MM.1S (cell line): ENCODE measurements at regions not wholly inside any gene's neighbourhood (a gene's known extent, or its start where the extent isn't known, plus 50 kb on each side); places are given as distances from the start of the nearest gene placed in this dataset.
"Not testable (repeated sequence)": the region's sequence is repeated elsewhere in the genome, so short reads cannot be mapped to it uniquely, and the experiment has no call there.

ENCODE experiments used
- DNase-seq: peaks from one replicate; pipeline ENCODE4 v3.0.0-alpha.2; 2015
- H2AFZ ChIP-seq: fragments of 300-600 bp; sonication (generic); 2 replicates; pipeline ENCODE4 v1.6.0; 2016; ENCODE audit warnings: antibody characterized with exemption, low read length
- H3F3A ChIP-seq: fragments of 300-600 bp; sonication (generic); 2 replicates; pipeline ENCODE4 v1.6.1; 2016; ENCODE audit warnings: mild to moderate bottlenecking, antibody characterized with exemption, low read length, moderate library complexity, mixed read lengths; ENCODE audit not compliant: insufficient read depth
- H3K27ac ChIP-seq: fragments of 300-600 bp; sonication (generic); 2 replicates; pipeline ENCODE4 v1.5.1; 2016; ENCODE audit warnings: mild to moderate bottlenecking, low read length
- H3K27me3 ChIP-seq: fragments of 300-600 bp; sonication (generic); replicated peaks from 2 replicates; pipeline ENCODE4 v1.6.0; 2016; ENCODE audit warnings: low read length; ENCODE audit not compliant: insufficient read depth
- H3K36me3 ChIP-seq: fragments of 300-600 bp; sonication (generic); replicated peaks from 2 replicates; pipeline ENCODE4 v1.6.1; 2016; ENCODE audit warnings: mild to moderate bottlenecking, low read length, mixed read lengths; ENCODE audit not compliant: insufficient read depth
- H3K4me1 ChIP-seq: fragments of 300-600 bp; sonication (generic); 2 replicates; pipeline ENCODE4 v1.6.1; 2016; ENCODE audit warnings: low read length, mixed read lengths
- H3K4me2 ChIP-seq: fragments of 300-600 bp; sonication (generic); 2 replicates; pipeline ENCODE4 v1.6.0; 2016; ENCODE audit warnings: low read depth, low read length
- H3K4me3 ChIP-seq: fragments of 300-600 bp; sonication (generic); 2 replicates; pipeline ENCODE4 v1.5.1; 2016; ENCODE audit warnings: low read length, mixed read lengths
- H3K79me2 ChIP-seq: fragments of 300-600 bp; sonication (generic); 2 replicates; pipeline ENCODE4 v1.6.1; 2016; ENCODE audit warnings: mixed run types, low read length, mixed read lengths
- H3K9ac ChIP-seq: fragments of 300-600 bp; sonication (generic); 2 replicates; pipeline ENCODE4 v1.6.1; 2016; ENCODE audit warnings: low read length, mixed read lengths
- H3K9me2 ChIP-seq: fragments of 300-600 bp; sonication (generic); replicated peaks from 2 replicates; pipeline ENCODE4 v1.6.1; 2016; ENCODE audit warnings: mild to moderate bottlenecking, low read length, mixed read lengths; ENCODE audit not compliant: insufficient read depth
- H3K9me3 ChIP-seq: fragments of 300-600 bp; sonication (generic); replicated peaks from 2 replicates; pipeline ENCODE4 v1.6.1; 2016; ENCODE audit warnings: mild to moderate bottlenecking, low read length, mixed read lengths; ENCODE audit not compliant: insufficient read depth
- H4K20me1 ChIP-seq: fragments of 300-600 bp; sonication (generic); 2 replicates; pipeline ENCODE4 v1.6.1; 2016; ENCODE audit warnings: mild to moderate bottlenecking, low read length, moderate library complexity, mixed read lengths; ENCODE audit not compliant: insufficient read depth
- EZH2 ChIP-seq: fragments of 300-600 bp; sonication (generic); optimal IDR thresholded peaks from 2 replicates; pipeline ENCODE3; 2017; ENCODE audit warnings: low read depth, mild to moderate bottlenecking, antibody characterized with exemption, low read length, mixed read lengths
- EZH2phosphoT487 ChIP-seq: fragments of 300-600 bp; sonication (generic); IDR thresholded peaks from 2 replicates; pipeline ENCODE4 v1.6.1; 2018; ENCODE audit warnings: antibody characterized with exemption, low read length
- TF ChIP-seq, protein P1 (sequence below): fragments of 300-600 bp; sonication (generic); IDR thresholded peaks from 2 replicates; pipeline ENCODE4 v1.5.1; 2016; ENCODE audit warnings: antibody characterized with exemption, low read length, mixed read lengths

DNA sequence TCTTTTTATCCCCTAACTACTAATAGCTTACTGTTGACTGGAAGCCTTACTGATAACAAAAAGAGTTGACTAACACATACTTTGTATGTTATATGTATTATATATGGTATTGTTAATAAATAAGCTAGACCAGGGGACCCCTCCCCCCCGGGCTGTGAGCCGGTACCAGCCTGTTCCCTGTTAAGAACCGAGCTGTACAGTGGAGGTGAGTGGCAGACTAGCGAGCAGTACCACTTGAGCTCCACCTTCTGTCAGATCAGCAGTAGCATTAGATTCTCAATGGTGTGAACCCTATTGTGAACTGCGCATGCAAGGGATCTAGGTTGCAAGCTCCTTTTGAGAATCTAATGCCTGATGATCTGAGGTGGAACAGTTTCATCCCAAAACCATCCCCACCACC is 377.0 kb downstream of the IPMK start:
- Histone ChIP-seq H3K9ac (no peak overlapping the region), H3F3A (no peaks in the 10 kb centered on the region), H3K4me1 (peaks cover 6% of the 10 kb centered on the region; the same call in 1 of the 2 replicates), H4K20me1 (no peaks in the 10 kb centered on the region), H3K27ac (no peak overlapping the region), H3K36me3 (no peaks in the 10 kb centered on the region), H3K4me3 (no peak overlapping the region), H3K9me3 (no peaks in the 10 kb centered on the region), H3K79me2 (no peaks in the 10 kb centered on the region), H3K4me2 (no peak overlapping the region), H2AFZ (no peak overlapping the region), H3K27me3 (no peaks in the 10 kb centered on the region), H3K9me2 (no peaks in the 10 kb centered on the region)
- DNase-seq: no peak
- TF ChIP-seq EZH2phosphoT487 (no peak), EZH2 (no peak)
- TF ChIP-seq, protein P1, sequence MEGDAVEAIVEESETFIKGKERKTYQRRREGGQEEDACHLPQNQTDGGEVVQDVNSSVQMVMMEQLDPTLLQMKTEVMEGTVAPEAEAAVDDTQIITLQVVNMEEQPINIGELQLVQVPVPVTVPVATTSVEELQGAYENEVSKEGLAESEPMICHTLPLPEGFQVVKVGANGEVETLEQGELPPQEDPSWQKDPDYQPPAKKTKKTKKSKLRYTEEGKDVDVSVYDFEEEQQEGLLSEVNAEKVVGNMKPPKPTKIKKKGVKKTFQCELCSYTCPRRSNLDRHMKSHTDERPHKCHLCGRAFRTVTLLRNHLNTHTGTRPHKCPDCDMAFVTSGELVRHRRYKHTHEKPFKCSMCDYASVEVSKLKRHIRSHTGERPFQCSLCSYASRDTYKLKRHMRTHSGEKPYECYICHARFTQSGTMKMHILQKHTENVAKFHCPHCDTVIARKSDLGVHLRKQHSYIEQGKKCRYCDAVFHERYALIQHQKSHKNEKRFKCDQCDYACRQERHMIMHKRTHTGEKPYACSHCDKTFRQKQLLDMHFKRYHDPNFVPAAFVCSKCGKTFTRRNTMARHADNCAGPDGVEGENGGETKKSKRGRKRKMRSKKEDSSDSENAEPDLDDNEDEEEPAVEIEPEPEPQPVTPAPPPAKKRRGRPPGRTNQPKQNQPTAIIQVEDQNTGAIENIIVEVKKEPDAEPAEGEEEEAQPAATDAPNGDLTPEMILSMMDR: no peak

DNA sequence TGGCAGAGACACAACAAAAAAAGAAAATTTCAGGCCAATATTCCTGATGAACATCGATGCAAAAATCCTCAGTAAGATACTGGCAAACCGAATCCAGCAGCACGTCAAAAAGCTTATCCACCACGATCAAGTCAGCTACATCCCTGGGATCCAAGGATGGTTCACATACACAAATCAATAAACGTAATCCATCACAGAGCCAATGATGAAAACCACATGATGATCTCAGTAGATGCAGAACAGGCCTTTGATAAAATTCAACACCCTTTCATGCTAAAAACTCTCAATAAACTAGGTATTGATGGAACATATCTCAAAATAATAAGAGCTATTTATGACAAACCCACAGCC is 382.1 kb downstream of the IPMK start:
- not testable (repeated sequence) for H3K4me2 ChIP-seq, H3K9ac ChIP-seq, H2AFZ ChIP-seq

DNA sequence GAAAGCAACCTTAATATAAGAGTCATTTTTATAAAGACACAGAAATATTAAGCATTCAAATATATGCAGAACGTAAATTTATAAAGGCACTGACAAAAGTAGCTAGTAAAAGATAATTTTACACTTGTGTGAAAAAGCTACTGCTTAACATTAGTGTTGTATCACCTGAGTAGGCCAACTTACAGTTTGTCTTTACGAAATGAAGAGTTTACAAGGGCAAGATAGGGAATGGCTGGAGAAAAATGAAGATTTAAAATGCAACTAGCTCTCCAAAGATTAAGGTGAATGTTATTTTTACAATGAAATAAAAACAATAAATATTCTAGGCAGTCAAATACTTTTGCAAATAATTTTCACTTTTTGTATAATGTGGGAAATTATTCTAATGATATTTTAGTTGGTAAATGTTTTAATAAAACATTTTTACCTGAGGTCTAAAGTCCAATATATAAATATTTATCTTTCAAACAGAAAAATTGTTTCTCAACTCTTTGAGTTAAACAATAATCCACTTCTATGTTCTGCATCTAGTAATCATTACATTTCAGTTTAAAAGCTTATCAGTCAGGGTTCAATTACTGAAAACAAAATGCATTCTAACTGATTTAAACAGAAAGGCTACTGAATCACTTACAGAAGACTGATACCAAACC is 382.6 kb downstream of the IPMK start:
- Histone ChIP-seq H2AFZ (no peak overlapping the region), H3K9ac (no peak overlapping the region), H4K20me1 (no peaks in the 10 kb centered on the region), H3K4me2 (no peak overlapping the region), H3K9me2 (no peaks in the 10 kb centered on the region), H3F3A (no peaks in the 10 kb centered on the region), H3K79me2 (no peaks in the 10 kb centered on the region), H3K4me1 (no peaks in the 10 kb centered on the region), H3K27me3 (no peaks in the 10 kb centered on the region), H3K4me3 (no peak overlapping the region), H3K27ac (no peak overlapping the region), H3K36me3 (no peaks in the 10 kb centered on the region), H3K9me3 (no peaks in the 10 kb centered on the region)
- TF ChIP-seq EZH2 (no peak), EZH2phosphoT487 (no peak)
- TF ChIP-seq, protein P1: no peak
- no peak for DNase-seq

More for the DNA sequence above, 382.1 kb downstream of the IPMK start:
- not testable (repeated sequence) for DNase-seq, H4K20me1 ChIP-seq, H3K4me1 ChIP-seq, H3F3A ChIP-seq, H3K9me2 ChIP-seq, H3K9me3 ChIP-seq, H3K27me3 ChIP-seq, H3K36me3 ChIP-seq, H3K27ac ChIP-seq, H3K4me3 ChIP-seq, H3K79me2 ChIP-seq

DNA sequence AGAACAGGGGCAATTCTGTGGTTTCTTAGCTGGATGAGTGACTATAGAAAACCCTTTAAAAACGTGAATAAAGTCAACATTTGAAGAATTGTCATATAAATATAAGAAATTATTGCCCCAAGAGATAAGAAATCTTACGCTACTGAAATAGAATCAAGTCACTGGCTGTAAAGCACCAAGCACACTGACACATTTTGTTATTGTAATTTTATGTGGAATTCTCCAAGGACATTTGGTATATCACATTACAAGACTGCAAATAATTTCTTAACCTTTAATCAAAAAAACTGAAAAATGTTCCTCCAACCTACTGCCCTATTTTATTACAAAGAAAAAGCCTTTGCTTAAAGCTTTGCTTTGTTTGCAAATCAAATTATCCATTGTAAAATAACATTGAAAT is 383.3 kb downstream of the IPMK start:
- Histone ChIP-seq H3K4me3 (no peak overlapping the region), H3K4me1 (no peaks in the 10 kb centered on the region), H3F3A (no peaks in the 10 kb centered on the region), H3K4me2 (no peak overlapping the region), H3K9me3 (no peaks in the 10 kb centered on the region), H3K27me3 (no peaks in the 10 kb centered on the region), H3K27ac (no peak overlapping the region), H2AFZ (no peak overlapping the region), H3K36me3 (no peaks in the 10 kb centered on the region), H3K9ac (no peak overlapping the region), H3K79me2 (no peaks in the 10 kb centered on the region), H3K9me2 (no peaks in the 10 kb centered on the region), H4K20me1 (no peaks in the 10 kb centered on the region)
- TF ChIP-seq EZH2phosphoT487: no peak
- no peak for TF ChIP-seq EZH2
- TF ChIP-seq, protein P1: no peak
- DNase-seq: no peak
